HL-60 (cell line): ENCODE measurements at regions not wholly inside any gene's neighbourhood (a gene's known extent, or its start where the extent isn't known, plus 50 kb on each side); places are given as distances from the start of the nearest gene placed in this dataset.

Source experiments
- DNase-seq, 2 experiments: peaks; one replicate each; pipeline ENCODE4 v3.0.0-alpha.2; 2010 to 2020; ENCODE audit warnings: low read depth in 1 of 2, low spot score in 1 of 2
- H3K27ac ChIP-seq: fragments of 250-450 bp; sonication (Bioruptor Pico); replicated peaks from 2 replicates; pipeline ENCODE4 v1.5.1; 2020; ENCODE audit warnings: mild to moderate bottlenecking, moderate library complexity
- H3K27me3 ChIP-seq: fragments of 250-450 bp; sonication (Bioruptor Pico); 2 replicates; pipeline ENCODE4 v1.5.1; 2021; ENCODE audit warnings: mild to moderate bottlenecking, moderate library complexity; ENCODE audit not compliant: insufficient read depth, poor library complexity, severe bottlenecking
- H3K4me3 ChIP-seq: replicated peaks from 2 replicates; pipeline ENCODE4 v1.5.1; 2011; ENCODE audit warnings: mild to moderate bottlenecking, control low read depth, low read length; ENCODE audit not compliant: insufficient read depth
- GABPA ChIP-seq: IDR thresholded peaks from 2 replicates; pipeline ENCODE4 v1.6.1; 2012; ENCODE audit warnings: low read depth
- POLR2AphosphoS5 ChIP-seq: IDR thresholded peaks from 2 replicates; pipeline ENCODE4 v1.6.1; 2012; ENCODE audit warnings: low read depth
- SPI1 ChIP-seq: IDR thresholded peaks from 2 replicates; pipeline ENCODE4 v1.6.1; 2012; ENCODE audit warnings: low read depth, mild to moderate bottlenecking, borderline replicate concordance
- TF ChIP-seq, protein P1 (sequence below): IDR thresholded peaks from one replicate; pipeline ENCODE4 v1.5.1; 2011; ENCODE audit warnings: low read length, control low read depth, inconsistent platforms; ENCODE audit not compliant: insufficient read depth
- TF ChIP-seq, protein P2 (sequence below): IDR thresholded peaks from 2 replicates; pipeline ENCODE4 v1.6.1; 2012; ENCODE audit warnings: low read depth; ENCODE audit not compliant: insufficient replicate concordance

DNA sequence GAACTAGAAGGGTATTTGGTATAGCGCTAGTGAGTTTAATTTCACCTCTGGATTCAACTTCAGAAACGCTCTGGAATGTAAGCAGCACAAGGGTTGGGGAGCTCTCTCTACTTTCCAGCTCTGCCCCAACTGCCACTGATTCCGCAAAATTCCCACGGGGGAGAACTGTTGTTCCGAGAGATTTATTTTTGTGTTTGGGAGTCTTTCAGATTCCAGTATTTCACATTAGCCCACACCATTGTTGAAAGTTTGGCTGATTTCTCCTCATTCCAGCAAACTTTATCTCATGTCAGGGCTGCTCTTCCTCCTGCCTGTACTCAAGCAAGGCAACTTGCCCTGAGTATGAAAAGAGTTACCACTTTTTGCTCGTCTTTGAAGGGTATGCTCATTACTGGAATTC is 198.5 kb upstream of the EGFLAM start:
- Histone ChIP-seq H3K27me3 (no peaks in the 10 kb centered on the region), H3K27ac (no peak overlapping the region), H3K4me3 (no peak overlapping the region)
- no peak for DNase-seq
- no peak for TF ChIP-seq GABPA
- TF ChIP-seq, protein P1, sequence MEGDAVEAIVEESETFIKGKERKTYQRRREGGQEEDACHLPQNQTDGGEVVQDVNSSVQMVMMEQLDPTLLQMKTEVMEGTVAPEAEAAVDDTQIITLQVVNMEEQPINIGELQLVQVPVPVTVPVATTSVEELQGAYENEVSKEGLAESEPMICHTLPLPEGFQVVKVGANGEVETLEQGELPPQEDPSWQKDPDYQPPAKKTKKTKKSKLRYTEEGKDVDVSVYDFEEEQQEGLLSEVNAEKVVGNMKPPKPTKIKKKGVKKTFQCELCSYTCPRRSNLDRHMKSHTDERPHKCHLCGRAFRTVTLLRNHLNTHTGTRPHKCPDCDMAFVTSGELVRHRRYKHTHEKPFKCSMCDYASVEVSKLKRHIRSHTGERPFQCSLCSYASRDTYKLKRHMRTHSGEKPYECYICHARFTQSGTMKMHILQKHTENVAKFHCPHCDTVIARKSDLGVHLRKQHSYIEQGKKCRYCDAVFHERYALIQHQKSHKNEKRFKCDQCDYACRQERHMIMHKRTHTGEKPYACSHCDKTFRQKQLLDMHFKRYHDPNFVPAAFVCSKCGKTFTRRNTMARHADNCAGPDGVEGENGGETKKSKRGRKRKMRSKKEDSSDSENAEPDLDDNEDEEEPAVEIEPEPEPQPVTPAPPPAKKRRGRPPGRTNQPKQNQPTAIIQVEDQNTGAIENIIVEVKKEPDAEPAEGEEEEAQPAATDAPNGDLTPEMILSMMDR, result no peak
- TF ChIP-seq, protein P2, sequence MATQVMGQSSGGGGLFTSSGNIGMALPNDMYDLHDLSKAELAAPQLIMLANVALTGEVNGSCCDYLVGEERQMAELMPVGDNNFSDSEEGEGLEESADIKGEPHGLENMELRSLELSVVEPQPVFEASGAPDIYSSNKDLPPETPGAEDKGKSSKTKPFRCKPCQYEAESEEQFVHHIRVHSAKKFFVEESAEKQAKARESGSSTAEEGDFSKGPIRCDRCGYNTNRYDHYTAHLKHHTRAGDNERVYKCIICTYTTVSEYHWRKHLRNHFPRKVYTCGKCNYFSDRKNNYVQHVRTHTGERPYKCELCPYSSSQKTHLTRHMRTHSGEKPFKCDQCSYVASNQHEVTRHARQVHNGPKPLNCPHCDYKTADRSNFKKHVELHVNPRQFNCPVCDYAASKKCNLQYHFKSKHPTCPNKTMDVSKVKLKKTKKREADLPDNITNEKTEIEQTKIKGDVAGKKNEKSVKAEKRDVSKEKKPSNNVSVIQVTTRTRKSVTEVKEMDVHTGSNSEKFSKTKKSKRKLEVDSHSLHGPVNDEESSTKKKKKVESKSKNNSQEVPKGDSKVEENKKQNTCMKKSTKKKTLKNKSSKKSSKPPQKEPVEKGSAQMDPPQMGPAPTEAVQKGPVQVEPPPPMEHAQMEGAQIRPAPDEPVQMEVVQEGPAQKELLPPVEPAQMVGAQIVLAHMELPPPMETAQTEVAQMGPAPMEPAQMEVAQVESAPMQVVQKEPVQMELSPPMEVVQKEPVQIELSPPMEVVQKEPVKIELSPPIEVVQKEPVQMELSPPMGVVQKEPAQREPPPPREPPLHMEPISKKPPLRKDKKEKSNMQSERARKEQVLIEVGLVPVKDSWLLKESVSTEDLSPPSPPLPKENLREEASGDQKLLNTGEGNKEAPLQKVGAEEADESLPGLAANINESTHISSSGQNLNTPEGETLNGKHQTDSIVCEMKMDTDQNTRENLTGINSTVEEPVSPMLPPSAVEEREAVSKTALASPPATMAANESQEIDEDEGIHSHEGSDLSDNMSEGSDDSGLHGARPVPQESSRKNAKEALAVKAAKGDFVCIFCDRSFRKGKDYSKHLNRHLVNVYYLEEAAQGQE, result no peak
- TF ChIP-seq SPI1, result no peak

DNA sequence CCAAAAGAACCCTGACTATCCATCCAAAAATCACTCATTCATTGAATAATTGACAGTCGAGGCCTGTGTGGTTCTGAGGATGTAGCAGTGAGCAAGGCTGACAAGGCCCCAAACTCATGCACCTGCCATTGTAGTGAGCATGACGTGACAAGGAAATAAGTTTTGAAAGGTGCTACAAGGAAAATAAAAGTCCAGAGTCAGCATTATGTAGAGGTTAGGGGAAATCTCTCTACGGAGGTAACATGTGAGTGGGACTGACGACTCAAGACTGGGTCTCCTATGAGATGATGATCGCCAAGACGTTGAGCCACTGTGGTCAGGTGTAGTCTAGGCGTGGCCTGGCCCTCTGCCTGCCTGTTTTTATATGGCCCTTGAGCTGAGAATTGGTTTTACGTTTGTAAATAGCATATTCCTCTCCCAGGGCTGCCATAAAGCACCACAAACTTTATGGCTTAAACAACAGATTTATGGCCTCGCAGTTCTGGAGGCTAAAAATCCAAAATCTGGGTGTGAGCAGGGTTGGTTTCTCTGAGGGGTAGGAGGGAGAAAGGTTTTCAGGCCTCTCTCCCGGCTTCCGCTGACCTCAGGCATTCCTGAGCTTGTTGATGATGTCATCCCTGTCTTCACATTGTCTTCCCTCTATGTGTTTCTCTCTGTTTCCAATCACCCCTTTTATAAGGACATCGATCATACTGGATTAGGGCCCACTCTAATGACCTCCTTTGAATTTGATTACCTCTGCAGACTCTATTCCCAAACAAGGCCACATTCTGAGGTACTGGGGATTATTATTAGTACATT is 206.4 kb upstream of the EGFLAM start:
- Histone ChIP-seq H3K27me3 (no peaks in the 10 kb centered on the region), H3K27ac (no peak overlapping the region), H3K4me3 (no peak overlapping the region)
- DNase-seq, result no peak
- TF ChIP-seq SPI1, result no peak

DNA sequence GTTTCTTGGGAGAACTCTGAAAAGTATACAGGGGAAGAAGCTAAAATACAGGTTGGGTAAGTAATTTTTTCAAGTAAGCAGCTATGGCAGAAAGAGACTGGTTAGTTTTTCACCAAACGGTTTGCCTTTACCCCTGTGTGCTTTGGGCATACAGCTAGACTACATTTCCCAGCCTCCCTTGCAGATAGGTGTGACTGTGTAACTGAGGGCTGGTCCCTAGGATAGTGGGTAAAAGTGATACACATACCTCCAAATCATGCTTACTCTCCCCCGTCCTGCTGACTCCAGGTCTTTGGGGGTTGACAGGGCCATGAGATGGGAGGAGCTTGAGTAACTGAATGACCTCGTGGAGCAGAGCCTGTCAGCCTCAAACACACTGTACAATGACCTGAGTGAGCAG is 208.6 kb upstream of the GDNF start:
- no peak for DNase-seq
- Histone ChIP-seq H3K27me3 (no peaks in the 10 kb centered on the region), H3K4me3 (no peak overlapping the region), H3K27ac (no peak overlapping the region)
- TF ChIP-seq, protein P1, result no peak
- TF ChIP-seq, protein P2, result no peak
- TF ChIP-seq POLR2AphosphoS5 (no peak), SPI1 (no peak), GABPA (no peak)

DNA sequence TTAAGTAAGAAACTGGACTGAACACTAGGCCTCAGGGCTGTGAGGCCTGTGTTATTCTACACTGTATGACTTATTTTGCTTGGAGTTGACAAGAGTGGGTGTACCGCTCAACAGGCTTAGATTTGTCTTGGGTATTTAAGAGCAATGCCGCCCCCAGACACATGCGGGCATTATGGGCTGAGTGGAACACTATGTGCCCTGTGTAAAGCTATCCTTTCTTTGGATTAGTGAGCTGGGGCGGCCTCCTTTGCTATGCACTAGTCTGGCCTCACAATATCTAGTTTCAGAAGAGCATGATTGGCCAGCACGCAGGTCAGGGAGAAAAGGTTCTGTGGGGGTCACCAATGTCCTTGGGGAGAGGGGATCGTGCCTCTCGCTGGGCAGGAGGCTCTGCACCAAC is 206.3 kb upstream of the GDNF start:
- H3K27me3 ChIP-seq, result no peaks in the 10 kb centered on the region
- DNase-seq, result no peak
- TF ChIP-seq SPI1 (no peak), POLR2AphosphoS5 (no peak), GABPA (no peak)
- TF ChIP-seq, protein P2, result no peak
- TF ChIP-seq, protein P1, result no peak
- H3K4me3 ChIP-seq, result no peak overlapping the region
- H3K27ac ChIP-seq, result no peak overlapping the region
